ENCODE measurements at regions not wholly inside any gene's neighbourhood (a gene's known extent, or its start where the extent isn't known, plus 50 kb on each side); places are given as distances from the start of the nearest gene placed in this dataset.
"Not testable (repeated sequence)": the region's sequence is repeated elsewhere in the genome, so short reads cannot be mapped to it uniquely, and the experiment has no call there.

DNA sequence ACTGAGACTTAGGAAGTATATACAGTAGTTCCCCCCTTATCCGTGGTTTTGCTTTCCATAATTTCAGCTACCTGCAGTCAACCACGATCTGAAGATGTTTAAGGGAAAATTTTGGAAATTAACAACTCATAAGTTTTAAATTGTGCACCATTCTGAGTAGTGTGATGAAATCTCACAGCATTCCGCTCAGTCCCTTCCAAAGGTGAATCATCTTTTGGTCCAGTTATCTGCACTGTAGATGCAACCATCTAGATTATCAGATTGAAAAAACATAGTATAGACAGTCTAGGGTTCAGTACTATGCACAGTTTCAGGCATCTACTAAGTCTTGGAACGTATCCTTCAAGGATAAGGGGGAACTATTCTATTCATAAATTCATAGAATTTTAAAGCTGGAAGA is 109.0 kb downstream of the ANXA3 start:
- peaks cover 72% of the 10 kb centered on the region for H3K4me1 ChIP-seq (ENCODE audit: insufficient read depth, low read length)
- no peaks in the 10 kb centered on the region for H3K27me3 ChIP-seq (ENCODE audit: insufficient read depth, low read length)
- no peaks in the 10 kb centered on the region for H3K9me3 ChIP-seq (ENCODE audit: low read depth, low read length)
- no peak overlapping the region for H3K4me3 ChIP-seq (ENCODE audit: low read length)

DNA sequence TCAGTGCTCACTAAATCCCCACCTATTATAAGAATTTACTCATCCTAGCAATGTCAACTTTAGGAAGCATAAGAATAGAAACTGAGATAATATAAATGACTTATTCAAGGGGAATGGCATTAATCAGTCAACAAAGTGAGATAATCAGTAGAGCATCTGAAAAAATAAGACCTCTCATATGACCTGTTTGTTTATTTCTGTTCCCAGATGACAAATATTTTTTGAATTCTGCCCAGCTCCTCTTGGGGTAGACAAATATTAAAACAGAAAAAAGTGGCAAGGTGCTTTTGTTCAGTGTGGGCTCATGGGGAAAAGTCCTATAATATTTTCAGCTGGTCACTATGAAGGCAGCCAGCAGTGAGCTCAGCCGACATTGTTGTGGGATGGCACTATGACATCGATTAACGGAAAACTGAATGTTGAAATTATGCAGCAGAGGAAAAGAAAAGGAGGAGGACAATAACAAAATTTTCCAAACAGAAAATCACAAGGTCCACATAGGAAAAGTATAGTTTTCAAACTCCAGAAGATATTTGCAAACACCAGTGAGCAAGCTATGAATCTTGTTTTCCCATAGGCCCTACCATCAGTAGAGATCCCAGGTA is 109.6 kb downstream of the ANXA3 start:
- Histone ChIP-seq H3K4me3 (ENCODE audit: low read length) (no peak overlapping the region), H3K9me3 (ENCODE audit: low read depth, low read length) (no peaks in the 10 kb centered on the region), H3K27me3 (ENCODE audit: insufficient read depth, low read length) (no peaks in the 10 kb centered on the region), H3K4me1 (ENCODE audit: insufficient read depth, low read length) (peaks cover 72% of the 10 kb centered on the region)

DNA sequence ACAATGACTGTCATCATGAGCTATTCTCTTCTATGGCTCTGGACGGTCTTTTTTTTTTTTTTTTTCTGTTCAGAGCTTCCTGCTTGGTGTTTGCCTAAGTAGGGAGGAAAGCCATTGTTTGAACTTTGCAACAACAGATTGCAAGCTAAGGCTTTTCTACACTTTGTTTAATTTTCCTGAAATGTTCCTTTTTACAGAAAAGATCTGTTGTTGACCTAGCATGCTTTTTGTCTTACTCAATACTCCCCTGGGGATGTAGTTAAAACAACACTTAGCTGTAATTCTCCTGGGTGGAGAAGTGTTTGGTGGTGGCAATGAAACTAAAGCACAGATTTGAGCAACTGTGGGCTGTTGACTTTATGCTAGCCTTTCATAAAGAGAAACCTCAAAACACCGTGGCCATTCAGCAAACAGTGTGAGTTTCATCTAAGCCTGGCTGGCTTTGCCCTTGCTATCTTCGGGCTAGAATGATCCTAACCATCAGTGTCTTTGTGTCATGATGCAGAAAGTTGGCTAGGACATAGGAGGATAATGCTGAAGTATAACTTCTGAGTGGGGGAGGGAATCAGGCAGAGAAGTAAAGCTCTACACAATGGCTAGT is 110.5 kb downstream of the ANXA3 start:
- Histone ChIP-seq H3K9me3 (ENCODE audit: low read depth, low read length) (no peaks in the 10 kb centered on the region), H3K4me1 (ENCODE audit: insufficient read depth, low read length) (peaks cover 72% of the 10 kb centered on the region), H3K27me3 (ENCODE audit: insufficient read depth, low read length) (no peaks in the 10 kb centered on the region), H3K4me3 (ENCODE audit: low read length) (no peak overlapping the region)

DNA sequence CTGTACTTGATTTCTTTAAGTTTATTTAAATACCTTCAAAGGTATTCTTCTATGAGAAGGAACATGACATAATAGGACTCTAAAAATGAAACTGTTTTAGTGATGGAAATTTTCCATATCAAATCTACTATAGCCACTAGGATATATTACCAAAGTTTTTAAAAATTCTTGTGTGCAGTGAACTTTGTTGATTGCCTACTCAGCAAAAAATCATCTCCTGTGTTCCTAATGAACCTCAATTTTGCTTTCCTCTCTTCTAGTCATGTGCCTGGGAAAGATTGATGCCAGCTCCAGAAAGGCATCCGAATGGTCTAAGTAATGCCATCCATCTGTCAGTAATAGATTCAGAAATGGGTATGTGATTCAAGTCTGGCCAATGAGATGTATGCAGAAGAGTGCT is 111.1 kb downstream of the ANXA3 start:
- Histone ChIP-seq H3K4me3 (ENCODE audit: low read length) (no peak overlapping the region), H3K27me3 (ENCODE audit: insufficient read depth, low read length) (no peaks in the 10 kb centered on the region), H3K9me3 (ENCODE audit: low read depth, low read length) (no peaks in the 10 kb centered on the region), H3K4me1 (ENCODE audit: insufficient read depth, low read length) (peaks cover 71% of the 10 kb centered on the region)

DNA sequence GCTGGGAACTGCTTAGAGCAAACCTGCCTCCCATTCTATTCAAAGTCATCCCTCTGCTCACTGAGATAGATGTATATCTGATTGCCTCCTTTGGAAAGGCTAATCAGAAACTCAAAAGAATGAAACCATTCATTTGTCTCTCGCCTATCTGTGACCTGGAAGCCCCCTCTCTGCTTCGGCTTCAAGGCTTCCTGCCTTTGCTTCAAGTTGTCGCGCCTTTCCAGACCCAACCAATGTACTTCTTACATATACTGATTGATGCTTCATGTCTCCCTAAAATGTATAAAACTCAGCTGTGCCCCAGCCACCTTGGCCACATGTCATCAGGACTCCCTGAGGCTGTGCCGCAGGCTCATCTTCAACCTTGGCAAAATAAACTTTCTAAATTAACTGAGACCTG is 111.9 kb upstream of the BMP2K start:
- H3K4me1 ChIP-seq (ENCODE audit: insufficient read depth, low read length), result peaks cover 73% of the 10 kb centered on the region
- not testable (repeated sequence) for H3K4me3 ChIP-seq (ENCODE audit: low read length); H3K9me3 ChIP-seq (ENCODE audit: low read depth, low read length); H3K27me3 ChIP-seq (ENCODE audit: insufficient read depth, low read length)

DNA sequence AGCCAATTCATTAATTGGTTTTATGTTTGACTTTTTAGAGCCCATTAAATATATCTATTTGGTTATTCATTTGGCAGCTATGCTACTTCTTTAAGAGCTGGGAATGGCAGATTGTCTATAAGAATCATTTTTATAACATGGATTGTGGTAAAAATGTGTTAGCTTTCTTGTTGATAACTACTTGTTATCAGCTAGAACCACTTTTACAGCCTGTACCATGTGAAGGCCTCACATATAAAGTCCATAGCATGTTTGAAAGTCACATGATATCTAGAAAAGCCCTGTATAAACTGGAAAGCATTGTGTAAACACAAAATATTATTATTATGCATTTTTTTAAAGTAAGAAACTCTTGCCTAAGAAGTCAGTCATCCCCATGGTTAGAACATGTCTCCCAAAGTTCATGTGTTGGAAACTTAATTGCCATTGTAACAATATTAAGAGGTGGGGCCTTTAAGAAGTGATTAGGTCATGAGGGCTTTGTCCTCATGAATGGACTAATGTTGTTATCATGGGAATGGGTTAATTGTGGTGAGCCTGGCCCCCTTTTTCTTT is 110.9 kb upstream of the BMP2K start:
- Histone ChIP-seq H3K27me3 (ENCODE audit: insufficient read depth, low read length) (no peaks in the 10 kb centered on the region), H3K4me3 (ENCODE audit: low read length) (no peak overlapping the region), H3K9me3 (ENCODE audit: low read depth, low read length) (no peaks in the 10 kb centered on the region), H3K4me1 (ENCODE audit: insufficient read depth, low read length) (peaks cover 68% of the 10 kb centered on the region)

DNA sequence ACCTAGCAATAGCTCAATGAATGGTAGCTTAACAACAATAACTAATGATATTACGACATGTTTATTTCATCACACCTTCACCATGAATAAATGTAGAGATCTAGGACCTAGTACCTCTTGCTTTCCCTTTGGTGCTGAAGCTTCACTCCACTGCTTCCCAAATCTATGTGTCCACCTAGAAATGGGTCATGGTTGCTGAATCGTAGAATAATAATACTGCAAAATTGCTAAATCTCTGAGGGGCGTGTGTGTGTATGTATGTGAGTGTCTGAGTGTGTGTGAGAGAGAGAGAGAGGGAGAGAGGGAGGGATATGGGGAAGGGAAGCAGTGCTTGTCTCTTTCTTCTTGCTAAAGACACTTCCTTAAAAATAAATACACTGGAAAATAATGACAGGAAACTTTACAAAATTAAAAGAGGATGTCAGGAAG is 109.3 kb upstream of the BMP2K start:
- H3K4me3 ChIP-seq (ENCODE audit: low read length), result no peak overlapping the region
- H3K4me1 ChIP-seq (ENCODE audit: insufficient read depth, low read length), result peaks cover 68% of the 10 kb centered on the region
- H3K9me3 ChIP-seq (ENCODE audit: low read depth, low read length), result no peaks in the 10 kb centered on the region
- H3K27me3 ChIP-seq (ENCODE audit: insufficient read depth, low read length), result no peaks in the 10 kb centered on the region

DNA sequence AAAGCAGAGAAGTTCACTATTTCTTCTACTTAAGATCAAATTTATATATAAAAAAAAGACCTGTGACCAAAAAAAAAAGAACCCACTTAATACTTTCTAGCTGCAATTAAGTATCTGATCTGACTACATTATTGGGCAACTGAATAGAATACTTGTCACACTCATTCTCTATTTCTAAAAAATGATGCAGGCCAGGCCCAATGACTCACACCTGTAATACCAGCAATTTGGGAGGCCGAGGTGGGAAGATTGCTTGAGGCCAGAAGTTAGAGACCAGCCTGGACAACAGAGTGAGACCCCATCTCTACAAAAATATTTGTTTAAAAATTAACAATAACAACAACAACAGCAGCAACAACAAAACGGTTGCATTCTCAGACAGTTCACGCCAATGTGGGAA is 108.8 kb upstream of the BMP2K start:
- Histone ChIP-seq H3K27me3 (ENCODE audit: insufficient read depth, low read length) (no peaks in the 10 kb centered on the region), H3K9me3 (ENCODE audit: low read depth, low read length) (no peaks in the 10 kb centered on the region), H3K4me1 (ENCODE audit: insufficient read depth, low read length) (peaks cover 67% of the 10 kb centered on the region), H3K4me3 (ENCODE audit: low read length) (no peak overlapping the region)

DNA sequence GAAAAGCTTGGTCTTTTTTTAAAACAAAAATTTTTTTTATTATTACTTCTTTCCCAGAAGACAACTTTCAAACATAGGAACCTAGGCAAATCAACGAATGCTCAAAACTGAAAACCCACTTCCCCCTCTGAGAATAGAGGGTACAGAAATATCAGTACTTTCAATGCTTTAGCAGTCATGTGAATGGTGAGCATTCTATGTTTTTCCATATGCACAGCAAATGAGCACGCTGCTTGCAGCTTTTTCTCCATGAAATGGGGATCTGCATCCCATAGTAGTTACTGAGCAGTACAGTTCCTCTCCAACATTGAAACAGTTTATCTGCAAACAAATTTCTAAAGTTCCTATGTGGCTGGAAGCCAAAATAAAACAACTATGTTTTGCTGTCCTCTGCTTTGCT is 108.4 kb upstream of the BMP2K start:
- Histone ChIP-seq H3K4me1 (ENCODE audit: insufficient read depth, low read length) (peaks cover 67% of the 10 kb centered on the region), H3K9me3 (ENCODE audit: low read depth, low read length) (no peaks in the 10 kb centered on the region), H3K4me3 (ENCODE audit: low read length) (no peak overlapping the region), H3K27me3 (ENCODE audit: insufficient read depth, low read length) (no peaks in the 10 kb centered on the region)

DNA sequence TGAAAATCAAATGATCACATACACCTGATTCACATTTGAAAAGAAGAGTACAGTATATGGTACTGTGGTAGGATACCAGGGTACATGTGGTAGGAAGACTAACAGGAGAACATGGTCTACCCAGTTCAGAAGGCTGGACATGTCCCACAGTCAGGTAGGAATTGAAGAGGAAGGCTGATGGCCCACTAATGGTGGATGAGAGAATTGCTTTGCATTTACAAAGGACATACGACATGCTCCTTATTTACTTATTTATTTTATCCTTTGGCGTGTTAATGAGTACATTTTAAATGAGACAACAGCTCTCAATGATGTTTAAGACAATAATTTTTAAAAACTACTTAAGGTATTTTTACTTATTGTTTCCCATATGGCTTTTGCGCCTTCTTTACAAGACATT is 106.7 kb upstream of the BMP2K start:
- H3K9me3 ChIP-seq (ENCODE audit: low read depth, low read length), result no peaks in the 10 kb centered on the region
- H3K27me3 ChIP-seq (ENCODE audit: insufficient read depth, low read length), result no peaks in the 10 kb centered on the region
- H3K4me3 ChIP-seq (ENCODE audit: low read length), result no peak overlapping the region
- H3K4me1 ChIP-seq (ENCODE audit: insufficient read depth, low read length), result peaks cover 63% of the 10 kb centered on the region

DNA sequence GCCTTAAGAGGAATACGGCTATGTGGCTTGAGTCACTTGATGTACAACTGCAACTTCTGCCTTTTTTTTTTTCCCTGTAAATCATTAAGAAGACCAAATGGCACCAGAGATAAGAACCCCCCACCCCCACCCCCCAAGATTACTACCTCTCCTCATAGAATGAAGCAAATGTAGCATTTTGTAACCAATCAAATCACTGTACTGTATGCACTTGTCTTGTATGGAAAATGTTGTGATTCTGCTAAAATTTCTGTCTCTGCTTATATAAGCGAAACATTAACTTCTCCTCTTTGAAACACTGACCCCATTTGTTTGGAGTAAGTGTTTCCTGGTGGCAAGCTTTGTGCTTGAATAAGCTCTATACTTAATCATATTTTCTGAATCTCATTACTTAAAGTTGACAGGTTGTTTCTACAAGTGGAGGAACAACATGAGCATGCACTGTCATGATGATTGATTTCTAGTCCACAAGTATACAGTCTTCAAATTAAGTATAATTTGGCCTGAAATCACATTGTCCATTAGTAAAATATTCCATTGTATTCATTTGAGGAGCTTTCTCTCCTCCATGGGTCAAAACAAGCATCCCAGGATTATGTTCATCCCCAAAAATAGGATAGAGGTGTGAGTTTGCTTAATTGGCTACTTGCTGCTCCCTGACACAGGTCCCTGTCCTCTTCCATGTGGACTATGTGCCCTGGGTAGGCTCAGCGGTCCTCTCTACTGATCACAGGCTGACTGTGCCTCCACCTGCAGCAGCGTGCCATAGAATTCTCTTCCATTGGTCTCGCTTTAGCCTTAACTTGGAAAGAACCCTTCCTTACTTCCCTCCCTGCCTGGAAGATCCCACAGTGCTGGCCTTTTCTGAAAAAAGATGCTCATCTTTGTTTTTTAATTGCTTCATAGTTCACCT is 104.0 kb upstream of the BMP2K start:
- Histone ChIP-seq H3K4me3 (ENCODE audit: low read length) (no peak overlapping the region), H3K27me3 (ENCODE audit: insufficient read depth, low read length) (no peaks in the 10 kb centered on the region), H3K9me3 (ENCODE audit: low read depth, low read length) (no peaks in the 10 kb centered on the region), H3K4me1 (ENCODE audit: insufficient read depth, low read length) (peaks cover 48% of the 10 kb centered on the region)

DNA sequence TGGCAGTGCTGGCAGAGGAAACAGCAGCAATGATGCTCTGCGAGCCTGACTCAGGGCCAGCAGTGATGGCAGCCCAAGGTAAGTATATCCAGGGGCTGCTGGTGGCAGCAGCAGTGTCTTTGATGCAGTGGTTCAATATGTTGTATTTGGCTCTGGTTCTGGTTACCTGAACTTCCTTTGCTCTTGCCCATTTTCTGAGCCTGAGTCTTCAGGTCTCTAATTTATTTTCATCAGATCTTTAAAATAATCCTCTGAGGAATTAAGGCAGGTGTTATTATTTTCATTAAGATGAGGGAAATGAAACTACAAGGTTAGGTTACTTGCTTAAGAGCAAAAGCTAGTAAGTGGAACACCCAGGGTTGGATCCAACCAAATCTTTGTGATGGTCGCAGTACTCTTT is 102.8 kb upstream of the BMP2K start:
- Histone ChIP-seq H3K4me3 (ENCODE audit: low read length) (no peak overlapping the region), H3K27me3 (ENCODE audit: insufficient read depth, low read length) (no peaks in the 10 kb centered on the region), H3K9me3 (ENCODE audit: low read depth, low read length) (no peaks in the 10 kb centered on the region), H3K4me1 (ENCODE audit: insufficient read depth, low read length) (peaks cover 37% of the 10 kb centered on the region)

DNA sequence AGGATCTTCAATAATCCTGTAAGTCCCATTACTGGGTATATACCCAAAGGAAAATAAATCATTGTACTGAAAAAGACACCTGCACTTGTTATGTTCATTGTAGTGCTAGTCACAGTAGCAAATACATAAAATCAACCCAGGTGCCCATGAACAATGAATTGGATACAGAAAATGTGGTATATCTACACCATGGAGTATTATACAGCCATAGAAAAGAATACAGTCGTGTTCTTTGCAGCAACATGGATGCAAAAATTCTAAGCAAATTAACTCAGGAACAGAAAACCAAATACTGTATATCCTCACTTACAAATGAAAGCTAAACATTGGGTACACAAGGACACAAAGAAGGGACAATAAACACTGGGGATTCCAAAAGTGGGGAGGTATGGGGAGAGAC is 100.8 kb upstream of the BMP2K start:
- no peaks in the 10 kb centered on the region for H3K9me3 ChIP-seq (ENCODE audit: low read depth, low read length)
- H3K4me3 ChIP-seq (ENCODE audit: low read length), result no peak overlapping the region
- peaks cover 25% of the 10 kb centered on the region for H3K4me1 ChIP-seq (ENCODE audit: insufficient read depth, low read length)
- H3K27me3 ChIP-seq (ENCODE audit: insufficient read depth, low read length), result no peaks in the 10 kb centered on the region

DNA sequence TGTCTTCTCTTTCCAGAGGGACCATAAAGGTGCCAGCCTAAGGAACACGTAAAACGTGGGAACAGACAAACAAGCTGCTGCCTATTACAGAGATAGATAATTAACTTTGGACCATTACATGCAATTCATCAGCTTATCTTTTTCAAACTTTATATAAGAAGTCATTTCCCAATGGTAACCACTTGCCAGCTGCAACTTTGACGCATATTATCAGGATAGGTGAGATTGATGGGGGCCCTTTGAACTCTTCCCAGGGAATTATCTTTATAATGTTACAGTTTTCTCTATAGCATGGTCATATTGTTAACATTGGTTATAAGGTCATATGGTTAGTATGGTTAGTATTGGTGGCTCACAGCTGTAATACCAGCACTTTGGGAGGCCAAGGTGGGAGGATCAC is 94.1 kb upstream of the BMP2K start:
- no peaks in the 10 kb centered on the region for H3K9me3 ChIP-seq (ENCODE audit: low read depth, low read length)
- no peak overlapping the region for H3K4me3 ChIP-seq (ENCODE audit: low read length)
- H3K27me3 ChIP-seq (ENCODE audit: insufficient read depth, low read length), result no peaks in the 10 kb centered on the region
- no peaks in the 10 kb centered on the region for H3K4me1 ChIP-seq (ENCODE audit: insufficient read depth, low read length)

DNA sequence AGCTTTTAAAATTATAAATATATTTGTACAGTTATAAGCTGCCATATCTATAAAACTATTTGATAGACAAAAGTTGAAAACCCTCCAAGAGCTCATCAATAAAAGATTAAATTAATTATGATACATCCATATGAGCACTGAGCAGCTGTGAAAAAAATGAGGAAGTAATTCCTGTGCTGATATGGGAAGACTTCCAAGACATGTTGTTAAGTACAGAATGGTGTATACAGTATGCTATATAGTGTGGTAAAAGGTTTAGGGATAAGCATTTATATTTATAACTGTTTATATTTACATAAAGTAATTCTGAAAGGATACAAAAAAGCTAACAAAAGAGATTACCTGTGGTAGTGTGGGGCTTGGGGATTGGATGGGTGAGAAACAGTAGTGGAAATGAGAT is 92.8 kb upstream of the BMP2K start:
- Histone ChIP-seq H3K4me3 (ENCODE audit: low read length) (no peak overlapping the region), H3K9me3 (ENCODE audit: low read depth, low read length) (no peaks in the 10 kb centered on the region), H3K4me1 (ENCODE audit: insufficient read depth, low read length) (no peaks in the 10 kb centered on the region), H3K27me3 (ENCODE audit: insufficient read depth, low read length) (no peaks in the 10 kb centered on the region)

Measured in mononuclear cell (primary cell).